Activated CD4-positive, CD25-positive, alpha-beta regulatory T cell treated with anti-CD3 and anti-CD28 coated beads, Interleukin-2, amount 50 U/mL, for 72 hours (primary cell): ENCODE measurements at regions not wholly inside any gene's neighbourhood (a gene's known extent, or its start where the extent isn't known, plus 50 kb on each side); places are given as distances from the start of the nearest gene placed in this dataset.

ENCODE experiments used
- DNase-seq: peaks from one replicate; pipeline ENCODE4 v3.0.0; 2021

GRCh38 chr14:71695611-71696350, 236.4 kb upstream of the RGS6 start:
- no peak for DNase-seq

GRCh38 chr14:71698027-71698426, 234.2 kb upstream of the RGS6 start:
- no peak for DNase-seq

- DNase-seq: no peak
Measured at GRCh38 chr14:71698673-71699072, 233.6 kb upstream of the RGS6 start.

GRCh38 chr14:71701990-71702389, 230.2 kb upstream of the RGS6 start:
- no peak for DNase-seq

GRCh38 chr14:71702786-71703185, 229.4 kb upstream of the RGS6 start:
- no peak for DNase-seq

GRCh38 chr14:71703477-71703876, 228.8 kb upstream of the RGS6 start:
- no peak for DNase-seq

GRCh38 chr14:71704210-71704609, 228.0 kb upstream of the RGS6 start:
- no peak for DNase-seq

DNA sequence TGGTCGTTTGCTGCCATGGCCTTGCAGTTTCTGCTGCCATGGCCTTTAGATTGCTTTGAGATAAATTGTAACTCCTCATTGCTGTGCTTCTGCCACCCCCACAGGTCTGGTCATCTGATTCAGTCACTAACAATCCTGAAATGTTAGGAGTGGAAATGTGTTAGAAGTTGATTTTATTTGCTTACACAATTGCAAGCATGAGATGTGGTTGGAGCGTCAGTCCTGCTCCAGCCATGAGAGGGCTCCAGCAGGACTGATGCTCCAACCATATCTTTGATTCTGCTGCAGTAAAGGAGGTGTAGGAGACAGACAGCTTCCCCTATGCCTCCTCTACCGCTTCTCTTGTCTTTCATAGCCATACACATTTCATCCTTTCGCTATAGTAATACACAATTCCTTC, 226.8 kb upstream of the RGS6 start:
- no peak for DNase-seq

DNA sequence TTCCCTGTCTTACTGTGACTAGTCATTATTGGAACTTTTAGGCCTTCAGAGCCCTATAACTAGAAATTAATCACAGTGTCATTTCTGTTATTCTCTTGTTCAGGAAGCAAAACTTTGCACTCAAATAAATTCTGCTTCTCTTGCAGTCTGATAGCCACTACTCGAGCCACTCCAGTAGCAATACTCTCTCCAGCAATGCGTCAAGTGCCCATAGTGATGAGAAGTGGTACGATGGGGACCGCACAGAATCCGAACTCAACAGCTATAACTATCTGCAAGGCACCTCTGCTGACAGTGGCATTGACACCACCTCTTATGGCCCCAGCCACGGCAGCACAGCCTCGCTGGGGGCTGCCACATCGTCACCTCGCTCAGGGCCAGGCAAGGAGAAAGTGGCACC, 223.2 kb upstream of the RGS6 start:
- no peak for DNase-seq

- no peak for DNase-seq
Measured at GRCh38 chr14:71709987-71710386, 222.2 kb upstream of the RGS6 start.

GRCh38 chr14:71711125-71711524, 221.1 kb upstream of the RGS6 start:
- no peak for DNase-seq

DNA sequence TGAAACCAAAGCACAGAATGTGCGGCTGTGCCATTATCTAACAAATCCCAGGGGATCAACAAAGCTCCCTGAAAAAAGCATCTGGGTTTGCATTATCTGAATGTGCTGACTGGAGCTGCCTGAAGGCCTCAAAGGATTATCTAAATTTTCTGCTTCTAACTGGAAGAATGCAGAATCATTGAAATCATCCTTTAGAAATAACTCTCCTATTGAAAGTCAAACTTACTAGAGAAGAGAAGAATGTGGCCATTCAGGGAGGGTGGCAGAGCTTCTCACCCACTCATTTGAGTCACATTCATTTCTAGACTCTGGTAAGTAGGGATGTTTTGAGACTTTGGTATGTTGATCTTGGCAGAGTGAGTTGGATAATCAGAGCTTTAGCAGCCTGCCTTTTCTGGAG, 220.6 kb upstream of the RGS6 start:
- no peak for DNase-seq

DNA sequence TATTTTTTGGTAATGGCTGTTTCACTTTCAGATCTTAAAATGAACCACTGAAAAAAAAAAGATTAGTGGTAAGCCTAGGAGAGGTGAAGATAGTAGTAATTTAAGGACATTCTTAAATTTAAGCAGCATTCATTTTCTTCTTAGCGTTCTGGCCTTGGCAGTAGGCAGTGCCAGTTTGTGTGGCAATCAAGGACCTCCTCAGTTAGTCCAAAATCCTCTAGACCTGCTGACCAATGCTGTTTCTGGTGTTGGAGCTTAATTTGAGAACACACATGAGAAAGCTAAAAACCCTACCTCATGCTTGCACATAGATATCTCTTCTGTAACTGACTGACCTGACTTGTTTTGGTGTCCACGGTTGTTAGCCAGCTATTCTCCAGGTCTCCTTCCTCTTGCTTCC, 219.8 kb upstream of the RGS6 start:
- no peak for DNase-seq

GRCh38 chr14:71713016-71713415, 219.2 kb upstream of the RGS6 start:
- no peak for DNase-seq

DNA sequence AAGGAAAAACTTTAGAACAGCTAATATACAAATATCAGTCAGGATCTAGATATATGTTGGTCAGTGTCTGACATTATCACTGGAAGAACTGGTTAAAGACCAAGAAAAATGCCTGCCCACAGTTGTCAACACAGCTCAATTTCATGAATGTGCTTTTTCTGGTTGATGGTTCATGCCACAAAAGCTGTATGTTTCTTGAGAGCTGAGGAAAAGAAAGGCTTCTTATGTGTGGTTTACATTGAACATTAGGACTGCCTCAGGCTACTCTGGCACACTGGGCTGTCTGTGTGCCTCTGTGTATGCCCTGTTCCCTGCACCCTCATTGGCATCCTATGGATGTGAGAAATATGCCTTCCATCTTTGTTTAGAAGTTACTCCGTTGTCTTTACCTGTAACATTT, 218.8 kb upstream of the RGS6 start:
- DNase-seq: no peak

DNA sequence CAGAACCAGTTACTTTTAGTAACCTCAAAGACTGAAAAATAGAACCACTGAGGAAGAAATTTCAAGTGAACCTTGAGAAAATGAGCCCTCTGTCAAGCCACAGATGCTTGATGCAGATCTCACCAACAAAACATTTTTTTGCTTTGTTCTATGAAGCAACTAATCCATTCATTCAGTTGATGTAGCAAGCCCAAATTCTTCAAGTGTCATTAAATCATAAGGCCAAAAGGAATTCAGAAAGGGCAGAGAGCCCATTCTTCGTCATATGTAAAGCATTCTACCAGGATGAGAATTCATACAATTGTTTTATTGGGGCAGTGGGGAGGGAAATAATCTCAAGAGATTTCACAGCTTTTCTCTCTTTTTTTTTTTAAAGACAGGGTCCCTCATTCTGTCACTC, 218.0 kb upstream of the RGS6 start:
- DNase-seq: no peak

DNA sequence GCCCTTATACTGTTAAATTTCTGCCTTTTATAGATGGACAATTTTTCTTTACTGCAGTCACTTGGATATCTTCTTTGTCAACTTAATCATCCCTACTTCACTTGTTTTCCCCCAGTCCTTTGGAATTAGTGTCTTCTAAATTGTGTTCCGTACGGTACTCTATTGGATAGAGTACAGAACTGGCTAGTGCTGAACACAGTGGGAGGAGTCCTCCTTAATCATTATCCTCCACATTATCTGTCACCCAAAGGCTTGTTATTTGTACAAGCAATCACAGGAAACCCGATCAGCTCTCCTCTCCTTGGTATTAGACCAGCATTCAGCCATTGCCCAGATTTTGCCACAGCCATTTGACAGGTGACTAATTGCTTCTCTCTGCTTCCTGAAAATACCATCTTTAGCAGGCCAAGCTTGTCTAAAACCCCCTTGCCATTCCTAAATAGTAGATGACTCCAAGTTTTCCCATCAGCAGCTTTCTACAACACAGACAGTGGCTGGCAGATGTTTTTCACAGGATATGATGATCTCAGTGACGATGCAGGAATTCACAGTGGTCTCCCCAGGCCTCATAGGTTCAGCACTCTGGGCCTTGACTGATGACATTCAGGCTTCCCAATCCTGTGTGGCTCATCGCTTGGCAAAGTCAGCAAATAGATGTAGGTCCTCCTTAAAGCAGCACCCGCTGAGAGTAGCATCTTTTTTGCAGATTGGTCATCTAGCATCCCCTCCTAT, 216.0 kb upstream of the RGS6 start:
- DNase-seq: no peak

DNA sequence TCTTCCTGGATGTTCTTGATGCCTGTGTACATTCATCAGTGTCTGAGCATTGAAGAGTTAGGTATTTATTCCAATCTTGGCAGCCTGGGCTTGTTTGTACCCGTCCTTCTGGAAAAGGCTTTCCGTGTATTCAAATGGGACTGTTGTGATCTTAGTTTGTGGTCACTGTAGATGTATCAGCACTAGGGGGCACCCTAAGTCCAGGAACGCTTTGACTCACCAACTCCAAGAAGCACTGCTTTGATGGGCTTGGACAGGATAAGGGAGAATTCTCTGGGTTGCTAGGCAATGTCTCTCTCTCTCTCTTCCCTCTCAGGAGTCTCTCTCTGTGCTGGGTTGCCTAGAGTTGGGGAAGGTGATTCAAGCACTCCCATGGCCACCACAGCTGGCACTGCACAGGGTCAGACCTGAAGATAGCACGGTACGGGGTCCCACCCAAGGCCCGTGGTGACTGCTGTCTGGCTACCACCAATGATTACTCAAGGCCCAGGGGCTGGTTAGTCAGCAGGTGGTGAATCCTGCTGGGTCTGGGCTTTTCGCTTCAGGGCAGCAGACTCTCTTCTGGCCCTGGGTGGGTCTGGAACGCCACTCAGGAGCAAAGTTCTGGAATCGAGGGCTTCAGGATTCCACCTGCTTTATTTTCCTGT, 211.1 kb upstream of the RGS6 start:
- DNase-seq: no peak

GRCh38 chr14:71721791-71722190, 210.4 kb upstream of the RGS6 start:
- no peak for DNase-seq

GRCh38 chr14:71722885-71723284, 209.3 kb upstream of the RGS6 start:
- DNase-seq: no peak

DNA sequence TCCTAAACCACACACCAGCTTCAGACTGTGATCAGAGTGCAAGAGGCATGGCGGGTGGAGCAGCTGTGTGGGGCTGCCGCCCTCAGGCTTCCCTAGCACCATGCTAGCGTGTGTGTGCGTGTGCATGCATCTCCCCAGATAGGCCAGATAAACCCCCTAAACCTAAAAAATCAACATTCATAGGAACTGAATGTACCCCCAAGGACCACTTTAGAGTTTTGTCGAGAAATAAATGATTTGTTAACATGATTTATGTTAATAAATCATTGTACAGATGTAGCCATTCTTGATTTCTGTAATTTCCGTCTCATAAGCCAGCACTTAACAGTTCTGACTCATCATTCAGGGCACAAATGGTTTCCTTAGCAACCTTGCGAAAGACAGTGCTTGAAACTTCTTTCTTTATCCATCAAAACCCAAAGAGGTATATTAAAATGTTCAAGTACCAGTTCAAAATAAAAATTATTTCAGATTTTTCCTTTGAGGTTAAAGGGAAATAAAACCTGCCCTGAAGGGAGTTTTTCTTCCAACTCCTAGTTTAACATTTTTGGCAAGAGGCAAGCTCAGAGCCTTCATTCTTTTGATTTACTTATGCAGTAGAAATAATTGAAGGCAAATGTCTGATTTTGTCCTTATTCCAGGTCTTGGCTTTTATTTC, 206.2 kb upstream of the RGS6 start:
- no peak for DNase-seq

- DNase-seq: no peak
Measured at GRCh38 chr14:71726580-71727021, 205.6 kb upstream of the RGS6 start.

- no peak for DNase-seq
Measured at GRCh38 chr14:71728386-71728785, 203.8 kb upstream of the RGS6 start.

- no peak for DNase-seq
Measured at GRCh38 chr14:71729596-71729995, 202.6 kb upstream of the RGS6 start.
